HCT116 (cell line): ENCODE measurements at regions not wholly inside any gene's neighbourhood (a gene's known extent, or its start where the extent isn't known, plus 50 kb on each side); places are given as distances from the start of the nearest gene placed in this dataset.

ENCODE experiments used
- ATAC-seq: fragments of 200-7000 bp; cut with Tn5 transposase; 2 replicates; pipeline ENCODE4 v1.9.1; 2020; ENCODE audit warnings: mild to moderate bottlenecking, moderate library complexity
- BruUV-seq: library from RNA; stranded (reverse); fragments of 400-500 nt; replicated peaks from 2 replicates; lab custom pipeline; 2021; lab: Mats Ljungman, UMichigan
- CTCF ChIA-PET: fragments of 300-600 bp; sonication (Branson Sonifier 250); formaldehyde crosslinking; loops from one replicate; lab custom pipeline; 2021; ENCODE audit warnings: antibody characterized with exemption; lab: Charles Lee
- POLR2A ChIA-PET: fragments of 300-600, 350-600 bp; sonication (Branson Sonifier 250); formaldehyde crosslinking; loops from one replicate; lab custom pipeline; 2021; ENCODE audit warnings: antibody characterized with exemption; lab: Charles Lee
- RAD21 ChIA-PET, 2 experiments: fragments of 300-600 bp; sonication (Branson Sonifier 250); formaldehyde crosslinking; loops; one replicate each; lab custom pipeline; 2023; ENCODE audit warnings: low total read pairs in 2 of 2; ENCODE audit not compliant: uncharacterized antibody in 2 of 2, unreplicated experiment in 2 of 2, low non-redundant PET in 1 of 2; lab: Charles Lee
- DNase-seq: peaks from one replicate; pipeline ENCODE4 v3.0.0-alpha.2; 2010; ENCODE audit warnings: low read depth, low spot score
- H2AFZ ChIP-seq: fragments of 200-600 bp; shearing (Covaris generic), sonication (generic); 2 replicates; pipeline ENCODE4 v1.6.1; 2017; ENCODE audit warnings: low read depth, mixed run types, mixed read lengths, antibody characterized with exemption, low read length; ENCODE audit not compliant: poor library complexity, severe bottlenecking
- H3K27ac ChIP-seq: 2 replicates; pipeline ENCODE4 v1.5.1; 2012; ENCODE audit warnings: low read depth, low read length
- H3K27me3 ChIP-seq: fragments of 200-600 bp; sonication (generic); 2 replicates; pipeline ENCODE4 v1.6.1; 2016; ENCODE audit warnings: mixed run types, low read length, mixed read lengths; ENCODE audit not compliant: insufficient read depth
- H3K36me3 ChIP-seq, 2 experiments: fragments of 200-500 bp in 1 of 2; fragments of 200-600 bp in 1 of 2; sonication (Bioruptor generic) in 1 of 2; sonication (generic) in 1 of 2; 2 replicates each; pipeline versions ENCODE4 v1.5.1 to v1.6.1; 2014 to 2016; ENCODE audit warnings: low read length in 2 of 2, inconsistent platforms in 1 of 2, mixed read lengths in 1 of 2, mixed run types in 1 of 2; ENCODE audit not compliant: insufficient read depth in 2 of 2, control insufficient read depth in 1 of 2
- H3K4me1 ChIP-seq, 2 experiments: fragments of 200-600 bp in 1 of 2; sonication (generic) in 1 of 2; 2 replicates each; pipeline versions ENCODE4 v1.5.1 to v1.6.1; 2012 to 2017; ENCODE audit warnings: low read length in 2 of 2, inconsistent platforms in 1 of 2, mild to moderate bottlenecking in 1 of 2, mixed read lengths in 1 of 2, mixed run types in 1 of 2, moderate library complexity in 1 of 2; ENCODE audit not compliant: insufficient read depth in 2 of 2, control insufficient read depth in 1 of 2
- H3K4me2 ChIP-seq: fragments of 200-600 bp; sonication (generic); 2 replicates; pipeline ENCODE4 v1.6.1; 2017; ENCODE audit warnings: mixed run types, low read length, mixed read lengths
- H3K4me3 ChIP-seq, 2 experiments: fragments of 200-600 bp in 1 of 2; sonication (generic) in 1 of 2; replicated peaks in 1 of 2; 2 replicates each; pipeline ENCODE4 v1.5.1; 2011 to 2016; ENCODE audit warnings: low read length in 2 of 2, control low read depth in 1 of 2, low read depth in 1 of 2, mild to moderate bottlenecking in 1 of 2, mixed read lengths in 1 of 2, mixed run types in 1 of 2
- H3K79me2 ChIP-seq: fragments of 200-600 bp; sonication (generic); 2 replicates; pipeline ENCODE4 v1.6.1; 2017; ENCODE audit warnings: mild to moderate bottlenecking, mixed run types, low read length, moderate library complexity, mixed read lengths; ENCODE audit not compliant: insufficient read depth
- H3K9ac ChIP-seq: fragments of 200-600 bp; sonication (generic); 2 replicates; pipeline ENCODE4 v1.6.1; 2016; ENCODE audit warnings: low read length, mixed read lengths
- H3K9me2 ChIP-seq: fragments of 200-600 bp; sonication (generic), shearing (Covaris generic); 2 replicates; pipeline ENCODE4 v1.6.1; 2017; ENCODE audit warnings: mixed run types, mild to moderate bottlenecking, moderate library complexity; ENCODE audit not compliant: insufficient read depth
- H3K9me3 ChIP-seq, 2 experiments: fragments of 200-500 bp in 1 of 2; fragments of 200-600 bp in 1 of 2; sonication (Bioruptor generic) in 1 of 2; sonication (generic) in 1 of 2; 2 replicates each; pipeline ENCODE4 v1.6.1; 2014 to 2017; ENCODE audit warnings: low read length in 2 of 2, mixed read lengths in 2 of 2, inconsistent platforms in 1 of 2, low read depth in 1 of 2, mild to moderate bottlenecking in 1 of 2, mixed run types in 1 of 2, moderate library complexity in 1 of 2; ENCODE audit not compliant: control insufficient read depth in 1 of 2, insufficient read depth in 1 of 2
- H4K20me1 ChIP-seq: fragments of 200-600 bp; sonication (generic), shearing (Covaris generic); 2 replicates; pipeline ENCODE4 v1.6.1; 2017; ENCODE audit warnings: mixed run types, mild to moderate bottlenecking, moderate library complexity; ENCODE audit not compliant: insufficient read depth
- ATF3 ChIP-seq: IDR thresholded peaks from 2 replicates; pipeline ENCODE4 v1.6.1; 2012
- CEBPB ChIP-seq: IDR thresholded peaks from 2 replicates; pipeline ENCODE4 v1.6.1; 2012; ENCODE audit warnings: low read depth
- CTCF ChIP-seq, 3 experiments: fragments of 200-600 bp in 1 of 3; sonication (generic) in 1 of 3; IDR thresholded peaks in 2 of 3; conservative IDR thresholded peaks in 1 of 3; 2 replicates each; pipeline ENCODE4 v1.5.1; 2012 to 2017; ENCODE audit warnings: low read depth in 2 of 3, low read length in 2 of 3, antibody characterized with exemption in 1 of 3, borderline replicate concordance in 1 of 3, control low read depth in 1 of 3, mild to moderate bottlenecking in 1 of 3, mixed read lengths in 1 of 3, mixed run types in 1 of 3, moderate library complexity in 1 of 3; ENCODE audit not compliant: insufficient read depth in 1 of 3
- ELF1 ChIP-seq: IDR thresholded peaks from 2 replicates; pipeline ENCODE4 v1.6.1; 2012; ENCODE audit warnings: low read depth, borderline replicate concordance
- EZH2 ChIP-seq: fragments of 200-600 bp; sonication (generic); IDR thresholded peaks from 2 replicates; pipeline ENCODE4 v1.6.1; 2017; ENCODE audit warnings: antibody characterized with exemption, mixed run types
- EZH2phosphoT487 ChIP-seq: fragments of 200-600 bp; IDR thresholded peaks from 2 replicates; pipeline ENCODE4 v1.6.1; 2018; ENCODE audit warnings: antibody characterized with exemption, borderline replicate concordance
- FOSL1 ChIP-seq: IDR thresholded peaks from 2 replicates; pipeline ENCODE4 v1.6.1; 2012; ENCODE audit warnings: low read depth
- JUND ChIP-seq: IDR thresholded peaks from 2 replicates; pipeline ENCODE4 v1.6.1; 2012
- MAX ChIP-seq: IDR thresholded peaks from 2 replicates; pipeline ENCODE4 v1.6.1; 2012
- POLR2A ChIP-seq: IDR thresholded peaks from 2 replicates; pipeline ENCODE4 v1.7.0; 2011; ENCODE audit warnings: borderline replicate concordance; ENCODE audit not compliant: insufficient read depth, insufficient read length; ENCODE audit errors: extremely low read depth
- POLR2AphosphoS5 ChIP-seq: IDR thresholded peaks from 2 replicates; pipeline ENCODE4 v1.6.1; 2011; ENCODE audit warnings: mild to moderate bottlenecking, low read depth, low read length, moderate library complexity
- REST ChIP-seq: IDR thresholded peaks from 2 replicates; pipeline ENCODE4 v1.6.1; 2012; ENCODE audit warnings: low read depth
- SIN3A ChIP-seq: IDR thresholded peaks from 2 replicates; pipeline ENCODE4 v1.6.1; 2012; ENCODE audit warnings: low read depth
- TCF7L2 ChIP-seq: IDR thresholded peaks from 2 replicates; pipeline ENCODE4 v1.7.0; 2011; ENCODE audit warnings: borderline replicate concordance, inconsistent platforms; ENCODE audit not compliant: insufficient read depth, insufficient read length; ENCODE audit errors: extremely low read depth
- YY1 ChIP-seq: IDR thresholded peaks from 2 replicates; pipeline ENCODE4 v1.6.1; 2011; ENCODE audit warnings: low read length, low read depth, moderate library complexity, mild to moderate bottlenecking; ENCODE audit not compliant: insufficient replicate concordance; ENCODE audit errors: extremely low read depth
- ZBTB33 ChIP-seq: IDR thresholded peaks from 2 replicates; pipeline ENCODE4 v1.6.1; 2011; ENCODE audit warnings: mild to moderate bottlenecking, low read length, moderate library complexity; ENCODE audit not compliant: insufficient replicate concordance; ENCODE audit errors: extremely low read depth
- intact Hi-C: fragments of 100-400 bp; cut with micrococcal nuclease; formaldehyde crosslinking; loops from 2 replicates; pipeline ENCODE4 v1.10.0; 2022

GRCh38 chr5:164230341-164230740 lies 724.9 kb downstream of the MAT2B start:
- H3K4me1 ChIP-seq: no peaks in the 10 kb centered on the region
- no peak overlapping the region for H3K27ac ChIP-seq
- POLR2A ChIA-PET: no interaction called here
- H3K79me2 ChIP-seq: no peaks in the 10 kb centered on the region
- H4K20me1 ChIP-seq: no peaks in the 10 kb centered on the region
- H3K4me3 ChIP-seq: no peak overlapping the region
- intact Hi-C loops: no loop called here
- H3K36me3 ChIP-seq: no peaks in the 10 kb centered on the region
- TF ChIP-seq CTCF (IDR thresholded peaks at IDR 0.05 in 2 of 3, conservative IDR thresholded peaks at IDR 0.05 in 1 of 3; ENCODE audit: borderline replicate concordance in 1 of 3, insufficient read depth in 1 of 3, low read depth in 2 of 3, low read length in 2 of 3) (no peak), YY1 (no peak), ELF1 (no peak), EZH2phosphoT487 (no peak), CEBPB (no peak), FOSL1 (no peak), ATF3 (no peak), POLR2AphosphoS5 (no peak), REST (no peak), SIN3A (no peak), JUND (no peak), MAX (no peak), EZH2 (no peak), TCF7L2 (no peak), ZBTB33 (no peak), POLR2A (no peak)
- BruUV-seq: no TSS peak
- CTCF ChIA-PET: no interaction called here
- no peaks in the 10 kb centered on the region for H3K27me3 ChIP-seq
- DNase-seq (no peak), ATAC-seq (no peak)
- H3K9ac ChIP-seq: no peak overlapping the region
- H2AFZ ChIP-seq: no peak overlapping the region
- no peak overlapping the region for H3K4me2 ChIP-seq
- H3K9me2 ChIP-seq: no peaks in the 10 kb centered on the region
- peaks cover 2 to 11% of the 10 kb centered on the region in 2 experiments; a peak in 3 of 4 replicates for H3K9me3 ChIP-seq
- RAD21 ChIA-PET: no interaction called here
